ENCODE measurements at regions not wholly inside any gene's neighbourhood (a gene's known extent, or its start where the extent isn't known, plus 50 kb on each side); places are given as distances from the start of the nearest gene placed in this dataset.

DNA sequence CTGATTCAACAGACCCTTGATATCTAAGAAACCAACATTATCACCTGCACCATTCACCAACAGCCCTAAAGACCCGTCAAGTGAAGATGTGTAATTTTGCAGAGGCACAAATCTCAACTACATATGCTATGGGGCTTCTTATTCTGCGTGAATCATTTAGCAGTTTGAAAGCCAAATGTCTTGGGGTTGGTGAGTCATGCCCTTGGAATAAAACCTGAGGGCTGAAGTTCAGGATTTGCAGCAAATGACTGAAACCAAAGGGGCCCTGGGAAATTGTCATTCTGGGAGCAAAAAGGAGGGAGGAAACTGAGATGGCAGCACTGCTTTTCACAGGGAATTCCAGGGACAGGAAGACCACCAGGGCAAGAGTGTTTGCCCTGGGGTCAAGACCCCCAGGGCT lies 79.2 kb upstream of the TNR start:
- no peak for DNase-seq

DNA sequence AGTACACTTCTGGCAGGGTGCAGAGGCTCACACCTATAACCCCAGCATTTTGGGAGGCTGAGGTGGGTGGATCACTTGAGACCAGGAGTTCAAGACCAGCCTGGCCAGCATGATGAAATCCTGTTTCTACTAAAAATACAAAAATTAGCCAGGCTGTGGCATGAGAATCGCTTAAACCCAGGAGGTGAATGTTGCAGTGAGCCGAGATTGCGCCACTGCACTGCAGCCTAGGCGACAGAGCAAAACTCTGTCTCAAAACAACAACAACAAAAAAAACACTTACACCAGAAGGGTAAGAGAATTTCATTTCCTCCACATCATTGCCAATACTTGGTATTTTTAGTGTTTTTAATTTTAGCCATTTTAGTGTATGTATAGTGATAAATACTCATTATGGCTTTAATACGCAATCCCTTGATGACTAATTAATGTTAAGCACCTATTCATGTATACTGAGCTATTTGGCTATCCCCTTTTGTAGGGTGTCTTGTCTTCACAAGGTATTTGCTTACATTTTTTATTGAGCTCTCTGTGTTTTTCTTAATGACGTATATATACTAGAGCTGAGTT lies 77.1 kb upstream of the TNR start:
- no peak for DNase-seq

- DNase-seq: no peak
These were observed 75.5 kb upstream of the TNR start for GRCh38 chr1:175818929-175819328.

DNA sequence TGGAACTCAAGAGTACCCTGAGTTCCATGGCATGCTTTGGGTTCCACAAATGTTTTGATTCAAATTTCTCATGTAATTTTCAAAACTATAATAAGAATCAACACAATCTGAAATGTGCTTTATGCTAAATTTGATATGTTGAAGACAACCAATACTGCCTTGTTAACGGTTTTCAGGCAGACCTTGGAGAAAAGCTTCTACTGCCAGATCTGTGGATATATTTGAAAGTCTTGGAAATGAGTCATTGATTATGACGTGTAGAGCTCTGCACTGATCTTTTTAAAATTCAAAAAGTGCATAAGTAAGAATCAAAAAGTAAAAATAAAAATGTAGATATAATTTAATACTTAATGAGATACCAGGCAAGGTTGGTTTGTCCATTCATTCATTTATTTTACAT lies 74.0 kb upstream of the TNR start:
- DNase-seq: no peak

DNA sequence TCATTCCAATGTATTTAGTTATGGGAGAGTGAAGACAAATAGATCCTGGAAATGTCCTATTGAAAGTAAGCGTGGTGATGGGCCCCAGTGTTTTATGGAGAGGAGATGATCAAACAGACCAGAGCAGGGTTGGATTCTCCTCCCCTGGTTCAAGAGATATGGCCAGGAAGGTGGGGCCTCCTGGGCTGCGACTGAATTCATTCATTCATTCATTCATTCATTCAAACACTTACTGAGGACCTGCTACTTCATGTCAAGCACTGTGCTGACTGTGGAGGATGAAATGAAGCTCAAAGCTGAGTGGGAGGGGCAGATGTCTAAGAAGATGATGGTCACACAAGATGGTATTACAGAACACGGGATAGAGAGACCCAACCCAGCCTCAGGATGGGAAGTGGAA lies 71.5 kb upstream of the TNR start:
- DNase-seq: no peak

GRCh38 chr1:175812936-175813335 lies 69.5 kb upstream of the TNR start:
- DNase-seq: no peak

- no peak for DNase-seq
These were observed 66.9 kb upstream of the TNR start for GRCh38 chr1:175810305-175810704.

GRCh38 chr1:175808999-175809398 lies 65.6 kb upstream of the TNR start:
- no peak for DNase-seq

DNA sequence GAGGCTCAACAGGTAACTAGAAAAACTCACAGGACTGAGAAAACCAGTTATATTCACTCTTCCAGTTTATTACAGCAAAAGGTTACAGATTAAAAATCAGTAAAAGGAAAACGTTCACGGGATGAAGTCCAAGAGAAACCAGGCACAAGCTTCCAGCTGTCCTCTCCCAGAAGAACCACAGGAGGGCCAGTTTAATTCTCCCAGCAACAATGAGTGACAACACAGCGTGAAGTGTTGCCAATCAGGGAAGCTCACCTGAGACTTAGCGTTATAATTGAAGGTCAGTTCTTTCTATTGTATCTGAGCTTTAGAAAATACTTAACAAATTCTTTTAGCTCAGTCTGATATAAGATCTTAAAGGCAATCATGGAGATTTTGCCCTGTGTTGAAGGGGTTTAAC lies 65.2 kb upstream of the TNR start:
- no peak for DNase-seq

DNA sequence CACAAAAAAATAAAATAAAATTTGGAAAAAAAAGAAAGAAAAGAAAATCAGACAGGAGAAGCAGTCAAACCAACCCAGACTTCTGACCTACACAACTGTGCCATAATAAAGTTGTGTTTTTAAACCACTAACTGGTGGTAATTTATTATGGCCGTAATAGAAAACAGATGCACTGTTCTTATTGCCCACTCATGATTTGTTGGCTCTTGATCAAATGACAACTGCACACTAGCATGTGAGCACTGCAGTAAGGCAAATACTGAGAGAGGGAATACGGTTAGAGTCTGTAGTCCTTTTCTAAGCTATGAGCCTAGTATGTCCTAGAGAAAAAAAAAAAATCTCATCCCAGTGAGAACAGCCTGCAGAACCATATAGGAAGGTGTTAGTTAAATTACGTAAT lies 61.2 kb upstream of the TNR start:
- no peak for DNase-seq

- DNase-seq: no peak
These were observed 60.0 kb upstream of the TNR start for GRCh38 chr1:175803413-175803812.

- no peak for DNase-seq
These were observed 59.2 kb upstream of the TNR start for GRCh38 chr1:175802407-175803123.

GRCh38 chr1:175801979-175802378 lies 58.6 kb upstream of the TNR start:
- no peak for DNase-seq

GRCh38 chr1:175797576-175797975 lies 54.2 kb upstream of the TNR start:
- no peak for DNase-seq

GRCh38 chr1:175794586-175794985 lies 51.2 kb upstream of the TNR start:
- no peak for DNase-seq

- DNase-seq: no peak
These were observed 50.2 kb upstream of the TNR start for GRCh38 chr1:175793617-175794016.

Data from inflammatory macrophage treated with lipopolysaccharide for 1 hour (primary cell).